Cardiac fibroblast (primary cell): ENCODE measurements at regions not wholly inside any gene's neighbourhood (a gene's known extent, or its start where the extent isn't known, plus 50 kb on each side); places are given as distances from the start of the nearest gene placed in this dataset.

Experiments
- DNase-seq, 2 donors: peaks; one replicate each; pipeline versions ENCODE4 v3.0.0 to v3.0.0-alpha.2; 2010; ENCODE audit warnings: low read depth in 2 of 2
- H3K4me3 ChIP-seq, 2 donors: replicated peaks in 1 of 2; 1 replicate in 1 of 2; 2 replicates in 1 of 2; pipeline ENCODE4 v1.5.1; 2011; ENCODE audit warnings: low read depth in 2 of 2, low read length in 2 of 2, mild to moderate bottlenecking in 2 of 2, moderate library complexity in 1 of 2
- CTCF ChIP-seq: IDR thresholded peaks from one replicate; pipeline ENCODE4 v1.5.1; 2011; ENCODE audit warnings: low read depth, mild to moderate bottlenecking, low read length, inconsistent platforms

- TF ChIP-seq CTCF: no peak
- no peak for DNase-seq
- H3K4me3 ChIP-seq: no peak overlapping the region
Observed at GRCh38 chr3:153614140-153614539, 452.1 kb downstream of the RAP2B start.

- DNase-seq: peak; percentile 77 to 91
- no peak for TF ChIP-seq CTCF
- no peak overlapping the region for H3K4me3 ChIP-seq
Observed at GRCh38 chr3:153614563-153614962, 452.5 kb downstream of the RAP2B start.

GRCh38 chr3:153615863-153616262 is 453.8 kb downstream of the RAP2B start:
- no peak for DNase-seq
- H3K4me3 ChIP-seq: no peak overlapping the region
- TF ChIP-seq CTCF: no peak

GRCh38 chr3:153617463-153617862 is 455.4 kb downstream of the RAP2B start:
- DNase-seq: no peak
- no peak for TF ChIP-seq CTCF
- no peak overlapping the region for H3K4me3 ChIP-seq

GRCh38 chr3:153618176-153618575 is 456.1 kb downstream of the RAP2B start:
- DNase-seq: no peak
- TF ChIP-seq CTCF: no peak
- no peak overlapping the region for H3K4me3 ChIP-seq

- no peak for TF ChIP-seq CTCF
- no peak for DNase-seq
- H3K4me3 ChIP-seq: no peak overlapping the region
Observed at GRCh38 chr3:153619268-153619667, 457.2 kb downstream of the RAP2B start.

- DNase-seq: peak in 1 of 2 donors; percentile 28
- H3K4me3 ChIP-seq: no peak overlapping the region
- TF ChIP-seq CTCF: no peak
Observed at GRCh38 chr3:153621953-153622352, 459.9 kb downstream of the RAP2B start.
